Colonic mucosa (tissue), 4 donors: ENCODE measurements at regions not wholly inside any gene's neighbourhood (a gene's known extent, or its start where the extent isn't known, plus 50 kb on each side); places are given as distances from the start of the nearest gene placed in this dataset.

Source experiments
- DNase-seq: peaks from one replicate; pipeline ENCODE4 v3.0.0-alpha.2; 2020
- H3K27ac ChIP-seq: fragments of 200-600 bp; one replicate; pipeline ENCODE4 v1.8.0; 2021
- H3K27me3 ChIP-seq: fragments of 200-600 bp; one replicate; pipeline ENCODE4 v1.8.0; 2021
- H3K36me3 ChIP-seq: fragments of 200-600 bp; one replicate; pipeline ENCODE4 v1.8.0; 2021
- H3K4me1 ChIP-seq: fragments of 200-600 bp; one replicate; pipeline ENCODE4 v1.8.0; 2021; ENCODE audit warnings: mild to moderate bottlenecking
- H3K4me3 ChIP-seq: fragments of 200-600 bp; one replicate; pipeline ENCODE4 v1.8.0; 2021
- H3K9ac ChIP-seq, 2 donors: one replicate each; pipeline ENCODE4 v1.7.0; 2013; ENCODE audit warnings: control low read depth in 2 of 2, low read depth in 2 of 2, low read length in 2 of 2
- H3K9me3 ChIP-seq: fragments of 200-600 bp; one replicate; pipeline ENCODE4 v1.8.0; 2021
- CTCF ChIP-seq: fragments of 200-600 bp; IDR thresholded peaks from one replicate; pipeline ENCODE4 v1.8.0; 2022; ENCODE audit warnings: antibody characterized with exemption, mild to moderate bottlenecking
- intact Hi-C: fragments of 100-400 bp; cut with DNase I; formaldehyde crosslinking; loops from one replicate; pipeline ENCODE4 v1.14.1; 2022
- donor health status: healthy.
- donor health status: DM: no; HTN: no; CAD: no.
- donor health status: DM: no; HTN: no; CAD: no.

- Histone ChIP-seq H3K4me1 (no peaks in the 10 kb centered on the region), H3K27me3 (no peaks in the 10 kb centered on the region), H3K9ac (no peak overlapping the region), H3K27ac (no peak overlapping the region), H3K9me3 (no peaks in the 10 kb centered on the region), H3K4me3 (no peak overlapping the region), H3K36me3 (no peaks in the 10 kb centered on the region)
- DNase-seq: no peak
- no peak for TF ChIP-seq CTCF
- intact Hi-C loops: no loop called here
Measured at GRCh38 chr2:196534495-196534894, 105.0 kb upstream of the CCDC150 start.

- Histone ChIP-seq H3K27me3 (no peaks in the 10 kb centered on the region), H3K4me3 (no peak overlapping the region), H3K36me3 (no peaks in the 10 kb centered on the region), H3K9ac (no peak overlapping the region), H3K27ac (no peak overlapping the region), H3K9me3 (no peaks in the 10 kb centered on the region), H3K4me1 (no peaks in the 10 kb centered on the region)
- DNase-seq: no peak
- intact Hi-C loops: no loop called here
- no peak for TF ChIP-seq CTCF
Measured at GRCh38 chr2:196535061-196535460, 104.5 kb upstream of the CCDC150 start.

GRCh38 chr2:196535742-196536141, 103.8 kb upstream of the CCDC150 start:
- H3K4me3 ChIP-seq: no peak overlapping the region
- intact Hi-C loops: no loop called here
- no peaks in the 10 kb centered on the region for H3K4me1 ChIP-seq
- no peak for TF ChIP-seq CTCF
- no peaks in the 10 kb centered on the region for H3K36me3 ChIP-seq
- H3K27ac ChIP-seq: no peak overlapping the region
- H3K27me3 ChIP-seq: no peaks in the 10 kb centered on the region
- no peak for DNase-seq
- H3K9ac ChIP-seq: no peak overlapping the region
- H3K9me3 ChIP-seq: no peaks in the 10 kb centered on the region

GRCh38 chr2:196537311-196537710, 102.2 kb upstream of the CCDC150 start:
- no peak for TF ChIP-seq CTCF
- DNase-seq: no peak
- Histone ChIP-seq H3K9me3 (no peaks in the 10 kb centered on the region), H3K4me3 (no peak overlapping the region), H3K27ac (no peak overlapping the region), H3K4me1 (no peaks in the 10 kb centered on the region), H3K9ac (no peak overlapping the region), H3K36me3 (no peaks in the 10 kb centered on the region), H3K27me3 (no peaks in the 10 kb centered on the region)
- intact Hi-C loops: no loop called here

GRCh38 chr2:196538189-196538588, 101.3 kb upstream of the CCDC150 start:
- DNase-seq: no peak
- no peak for TF ChIP-seq CTCF

GRCh38 chr2:196538646-196539045, 100.9 kb upstream of the CCDC150 start:
- intact Hi-C loops: no loop called here

More at GRCh38 chr2:196538189-196538588, 101.3 kb upstream of the CCDC150 start:
- H3K9me3 ChIP-seq: no peaks in the 10 kb centered on the region
- H3K27ac ChIP-seq: no peak overlapping the region
- H3K9ac ChIP-seq: no peak overlapping the region
- H3K4me3 ChIP-seq: no peak overlapping the region
- H3K4me1 ChIP-seq: no peaks in the 10 kb centered on the region
- no peaks in the 10 kb centered on the region for H3K36me3 ChIP-seq
- intact Hi-C loops: no loop called here
- H3K27me3 ChIP-seq: no peaks in the 10 kb centered on the region

More at GRCh38 chr2:196538646-196539045, 100.9 kb upstream of the CCDC150 start:
- no peak overlapping the region for H3K4me3 ChIP-seq
- no peak for TF ChIP-seq CTCF
- no peak overlapping the region for H3K9ac ChIP-seq
- H3K36me3 ChIP-seq: no peaks in the 10 kb centered on the region
- DNase-seq: no peak
- no peaks in the 10 kb centered on the region for H3K4me1 ChIP-seq
- no peak overlapping the region for H3K27ac ChIP-seq
- H3K27me3 ChIP-seq: no peaks in the 10 kb centered on the region
- no peaks in the 10 kb centered on the region for H3K9me3 ChIP-seq
